ENCODE measurements at regions not wholly inside any gene's neighbourhood (a gene's known extent, or its start where the extent isn't known, plus 50 kb on each side); places are given as distances from the start of the nearest gene placed in this dataset.

DNA sequence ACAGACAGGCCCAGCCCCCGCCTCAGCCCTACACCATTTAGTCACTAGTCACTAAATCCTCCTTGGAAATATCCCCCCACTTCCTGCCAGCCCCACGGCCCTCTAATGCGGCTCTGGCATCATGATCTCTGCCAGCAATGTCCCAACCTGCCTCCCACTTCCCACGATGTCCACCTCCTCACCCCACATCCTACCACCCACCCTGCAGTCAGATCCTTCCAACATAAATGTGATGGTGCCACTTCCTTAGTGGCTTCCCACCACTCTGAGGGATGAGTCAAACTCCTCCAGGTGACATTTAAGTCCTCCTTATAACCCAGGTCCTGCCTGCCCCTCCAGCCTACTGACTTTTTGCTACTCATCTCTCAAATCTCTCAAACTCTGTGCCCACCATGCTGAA is 167.5 kb downstream of the SHQ1 start:
- no peaks in the 10 kb centered on the region for H3K36me3 ChIP-seq (ENCODE audit: control insufficient read depth, insufficient read depth, low read length)
- ATAC-seq (ENCODE audit: low read depth in 2 of 2) (no peak), DNase-seq (no peak)
- Mint-ChIP-seq H3K27ac (peak overlapping the region in 1 of 3 donors; percentile 43), H3K4me1 (peaks cover 0 to 6% (median 1%) of the 10 kb centered on the region in 4 donors), H3K36me3 (peaks cover 3% of the 10 kb centered on the region), H3K4me3 (no peak overlapping the region), H3K9me3 (peaks cover 0 to 4% (median 0%) of the 10 kb centered on the region in 7 donors), H3K27me3 (peaks cover 4% of the 10 kb centered on the region)
- no peaks in the 10 kb centered on the region for H3K4me1 ChIP-seq (ENCODE audit: control insufficient read depth, insufficient read depth, low read length, poor library complexity, severe bottlenecking)
- no peak overlapping the region for H3K27ac ChIP-seq (ENCODE audit: insufficient read depth, low read length, poor library complexity, severe bottlenecking)
- no peaks in the 10 kb centered on the region for H3K9me3 ChIP-seq (ENCODE audit: control insufficient read depth in 2 of 2, low read length in 2 of 2)
- H3K4me3 ChIP-seq (ENCODE audit: low read depth, low read length): no peak overlapping the region
- no peaks in the 10 kb centered on the region for H3K27me3 ChIP-seq (ENCODE audit: control insufficient read depth, insufficient read depth, low read length)

DNA sequence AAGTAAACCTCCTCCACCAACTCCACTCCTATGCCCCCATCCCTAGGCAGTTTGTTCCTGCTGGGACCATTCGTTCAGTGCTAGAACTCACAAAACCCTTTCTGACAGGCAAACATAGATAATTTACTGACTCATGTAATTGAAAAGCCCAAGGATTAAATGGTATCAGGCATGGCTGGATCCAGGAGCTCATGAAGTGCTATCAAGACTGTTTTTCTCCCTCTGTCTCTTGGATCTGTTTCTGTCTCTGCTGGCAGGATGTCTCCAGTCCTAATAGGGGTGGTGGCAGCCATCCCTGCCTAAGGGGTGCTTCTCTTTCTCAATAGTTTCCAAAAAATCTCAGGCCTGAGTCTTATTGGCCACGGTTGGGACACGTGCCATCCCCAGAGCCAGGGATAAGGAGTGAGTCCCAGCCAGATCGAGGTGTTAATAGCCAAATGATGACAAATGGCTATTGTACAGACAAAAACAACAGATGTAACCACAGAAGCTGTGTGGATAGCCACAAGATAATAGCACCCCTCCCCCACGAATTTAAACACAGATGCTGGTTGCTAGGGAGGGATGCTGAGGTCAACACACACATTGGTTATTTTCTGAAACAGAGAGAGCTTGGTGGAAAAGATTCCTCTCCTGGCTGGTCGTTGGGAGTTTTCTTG is 168.6 kb downstream of the SHQ1 start:
- peaks cover 0 to 4% (median 2%) of the 10 kb centered on the region in 7 donors for H3K9me3 Mint-ChIP-seq

DNA sequence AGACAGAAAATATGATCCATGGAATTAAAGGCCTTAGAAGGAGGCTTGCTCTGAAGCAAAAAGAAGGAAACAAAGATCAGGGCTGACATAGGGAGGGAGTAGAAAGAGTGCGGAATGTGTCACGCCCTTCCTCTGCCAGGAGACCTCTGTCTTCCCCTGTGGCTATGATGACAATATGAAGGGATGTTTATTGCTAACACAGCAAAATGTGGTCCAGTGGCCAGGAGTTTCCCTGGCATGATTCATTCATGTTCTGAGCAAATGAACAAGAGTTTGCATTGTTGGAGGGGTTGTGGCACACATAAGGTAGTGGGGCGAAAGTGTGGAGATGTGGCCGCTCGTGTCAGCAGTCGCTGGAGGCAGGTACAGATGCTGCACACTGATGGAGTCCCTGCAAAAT is 169.4 kb downstream of the SHQ1 start:
- peaks cover 0 to 4% (median 2%) of the 10 kb centered on the region in 7 donors for H3K9me3 Mint-ChIP-seq
- no peak for ATAC-seq (ENCODE audit: low read depth in 2 of 2)
- Histone ChIP-seq H3K27ac (ENCODE audit: insufficient read depth, low read length, poor library complexity, severe bottlenecking) (no peak overlapping the region), H3K27me3 (ENCODE audit: control insufficient read depth, insufficient read depth, low read length) (no peaks in the 10 kb centered on the region), H3K36me3 (ENCODE audit: control insufficient read depth, insufficient read depth, low read length) (no peaks in the 10 kb centered on the region), H3K9me3 (ENCODE audit: control insufficient read depth in 2 of 2, low read length in 2 of 2) (peaks cover 0 to 4% of the 10 kb centered on the region in 2 experiments), H3K4me1 (ENCODE audit: control insufficient read depth, insufficient read depth, low read length, poor library complexity, severe bottlenecking) (no peaks in the 10 kb centered on the region), H3K4me3 (ENCODE audit: low read depth, low read length) (no peak overlapping the region)
- no peak overlapping the region for H3K27ac Mint-ChIP-seq
- H3K4me3 Mint-ChIP-seq: no peak overlapping the region
- no peak for DNase-seq
- H3K27me3 Mint-ChIP-seq: peaks cover 4% of the 10 kb centered on the region
- H3K36me3 Mint-ChIP-seq: peaks cover 3% of the 10 kb centered on the region
- H3K4me1 Mint-ChIP-seq: peaks cover 0 to 6% (median 1%) of the 10 kb centered on the region in 4 donors

More for the DNA sequence above, 168.6 kb downstream of the SHQ1 start:
- no peak for ATAC-seq (ENCODE audit: low read depth in 2 of 2)
- Mint-ChIP-seq H3K36me3 (peaks cover 3% of the 10 kb centered on the region), H3K4me1 (peaks cover 0 to 6% (median 1%) of the 10 kb centered on the region in 4 donors), H3K4me3 (no peak overlapping the region), H3K27me3 (peaks cover 4% of the 10 kb centered on the region), H3K27ac (no peak overlapping the region)
- no peaks in the 10 kb centered on the region for H3K36me3 ChIP-seq (ENCODE audit: control insufficient read depth, insufficient read depth, low read length)
- no peak overlapping the region for H3K4me3 ChIP-seq (ENCODE audit: low read depth, low read length)
- H3K9me3 ChIP-seq (ENCODE audit: control insufficient read depth in 2 of 2, low read length in 2 of 2): peaks cover 0 to 4% of the 10 kb centered on the region in 2 experiments
- no peaks in the 10 kb centered on the region for H3K4me1 ChIP-seq (ENCODE audit: control insufficient read depth, insufficient read depth, low read length, poor library complexity, severe bottlenecking)
- H3K27me3 ChIP-seq (ENCODE audit: control insufficient read depth, insufficient read depth, low read length): no peaks in the 10 kb centered on the region
- DNase-seq: no peak
- H3K27ac ChIP-seq (ENCODE audit: insufficient read depth, low read length, poor library complexity, severe bottlenecking): no peak overlapping the region

DNA sequence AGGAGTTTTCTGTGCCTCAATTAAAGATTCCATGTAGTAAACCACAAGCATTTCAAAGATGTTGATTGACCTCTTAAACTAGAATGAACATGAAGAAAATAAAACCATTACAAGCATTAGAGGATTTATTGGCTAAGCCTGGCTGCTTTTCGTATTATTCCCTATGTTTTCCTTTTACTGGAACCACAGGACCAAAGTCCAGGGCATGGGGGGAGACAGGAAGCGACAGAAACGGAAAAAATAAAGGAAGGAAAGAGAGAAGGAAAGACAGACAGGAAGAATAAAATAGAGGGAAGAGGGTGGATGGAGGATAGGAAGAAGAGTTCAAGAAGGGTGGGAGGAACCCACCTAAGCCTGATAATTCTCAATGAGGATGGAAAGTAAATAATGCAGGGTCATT is 169.9 kb downstream of the SHQ1 start:
- H3K27me3 Mint-ChIP-seq: peaks cover 4% of the 10 kb centered on the region
- H3K9me3 Mint-ChIP-seq: peaks cover 0 to 4% (median 2%) of the 10 kb centered on the region in 7 donors
- no peak overlapping the region for H3K4me3 Mint-ChIP-seq
- ATAC-seq (ENCODE audit: low read depth in 2 of 2): no peak
- DNase-seq: no peak
- Histone ChIP-seq H3K9me3 (ENCODE audit: control insufficient read depth in 2 of 2, low read length in 2 of 2) (peaks cover 0 to 4% of the 10 kb centered on the region in 2 experiments), H3K27ac (ENCODE audit: insufficient read depth, low read length, poor library complexity, severe bottlenecking) (no peak overlapping the region), H3K4me1 (ENCODE audit: control insufficient read depth, insufficient read depth, low read length, poor library complexity, severe bottlenecking) (no peaks in the 10 kb centered on the region), H3K36me3 (ENCODE audit: control insufficient read depth, insufficient read depth, low read length) (no peaks in the 10 kb centered on the region), H3K4me3 (ENCODE audit: low read depth, low read length) (no peak overlapping the region), H3K27me3 (ENCODE audit: control insufficient read depth, insufficient read depth, low read length) (no peaks in the 10 kb centered on the region)
- H3K4me1 Mint-ChIP-seq: peaks cover 0 to 6% (median 1%) of the 10 kb centered on the region in 4 donors
- H3K27ac Mint-ChIP-seq: no peak overlapping the region
- peaks cover 3% of the 10 kb centered on the region for H3K36me3 Mint-ChIP-seq

DNA sequence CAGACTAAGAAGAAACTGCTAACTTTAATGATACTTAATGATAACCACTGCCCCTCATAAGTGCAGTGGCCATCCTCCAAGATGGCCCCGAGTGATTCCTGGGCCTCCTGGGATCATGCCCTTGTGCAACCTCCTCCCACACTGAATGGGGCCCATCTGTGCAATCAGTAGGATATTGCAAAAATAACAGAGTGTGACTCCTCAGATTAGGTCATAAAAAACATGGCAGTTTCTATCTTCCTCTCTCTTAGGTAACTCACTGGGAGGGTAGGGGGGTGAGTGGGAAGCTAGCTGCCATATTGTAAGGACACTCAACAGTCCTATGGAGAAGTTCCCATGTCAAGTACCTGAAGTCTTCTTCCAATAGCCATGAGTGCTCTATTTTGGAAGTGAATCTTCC is 173.0 kb downstream of the SHQ1 start:
- H3K27me3 Mint-ChIP-seq: peaks cover 4% of the 10 kb centered on the region
- no peak overlapping the region for H3K4me3 ChIP-seq (ENCODE audit: low read depth, low read length)
- no peak for DNase-seq

DNA sequence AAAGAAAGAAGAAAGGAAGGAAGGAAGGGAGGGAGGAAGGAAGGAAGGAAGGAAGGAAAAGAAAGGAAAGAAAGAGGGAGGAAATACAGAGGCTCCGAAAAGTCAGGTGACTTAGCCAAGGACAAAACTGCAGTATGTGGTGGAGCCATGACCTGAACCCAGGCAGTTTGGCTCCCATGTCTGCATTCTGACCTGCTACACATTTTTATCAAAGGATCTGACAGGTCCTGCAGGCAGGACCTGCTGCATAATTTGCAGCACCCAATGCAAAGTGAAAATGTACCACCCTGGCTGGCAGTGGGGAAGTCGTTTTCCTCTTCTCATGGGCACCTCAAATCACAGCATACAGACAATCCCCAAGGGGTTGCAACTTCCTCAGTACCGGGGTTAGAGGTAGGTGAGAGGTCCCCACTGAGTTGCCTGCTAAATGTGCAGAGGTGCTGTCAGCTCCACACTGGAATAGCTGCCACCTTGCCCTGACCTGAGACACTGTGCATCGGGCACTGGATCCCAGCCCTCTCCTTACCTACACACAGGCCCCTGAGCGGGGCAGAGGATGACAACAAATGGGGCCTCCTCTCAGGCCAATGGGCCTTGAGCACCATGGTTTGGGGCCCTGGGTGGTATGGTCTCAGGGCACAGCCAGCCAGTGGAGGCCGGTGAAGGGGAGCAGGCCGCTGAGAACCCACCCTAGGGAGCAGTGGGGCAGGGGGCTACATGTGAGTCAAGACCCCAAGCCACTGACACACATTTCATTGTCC is 175.1 kb downstream of the SHQ1 start:
- H3K9me3 Mint-ChIP-seq: peaks cover 0 to 3% (median 0%) of the 10 kb centered on the region in 7 donors
- Histone ChIP-seq H3K9me3 (ENCODE audit: control insufficient read depth in 2 of 2, low read length in 2 of 2) (peaks cover 0 to 4% of the 10 kb centered on the region in 2 experiments), H3K27me3 (ENCODE audit: control insufficient read depth, insufficient read depth, low read length) (no peaks in the 10 kb centered on the region), H3K4me1 (ENCODE audit: control insufficient read depth, insufficient read depth, low read length, poor library complexity, severe bottlenecking) (no peaks in the 10 kb centered on the region), H3K27ac (ENCODE audit: insufficient read depth, low read length, poor library complexity, severe bottlenecking) (no peak overlapping the region), H3K36me3 (ENCODE audit: control insufficient read depth, insufficient read depth, low read length) (no peaks in the 10 kb centered on the region), H3K4me3 (ENCODE audit: low read depth, low read length) (no peak overlapping the region)
- DNase-seq (no peak), ATAC-seq (ENCODE audit: low read depth in 2 of 2) (no peak)
- peaks cover 1% of the 10 kb centered on the region for H3K27me3 Mint-ChIP-seq
- H3K4me1 Mint-ChIP-seq: no peaks in the 10 kb centered on the region
- H3K36me3 Mint-ChIP-seq: peaks cover 5% of the 10 kb centered on the region
- H3K4me3 Mint-ChIP-seq: no peak overlapping the region
- H3K27ac Mint-ChIP-seq: no peak overlapping the region

More for the DNA sequence above, 173.0 kb downstream of the SHQ1 start:
- no peak overlapping the region for H3K27ac ChIP-seq (ENCODE audit: insufficient read depth, low read length, poor library complexity, severe bottlenecking)
- ATAC-seq (ENCODE audit: low read depth in 2 of 2): no peak
- H3K9me3 ChIP-seq (ENCODE audit: control insufficient read depth in 2 of 2, low read length in 2 of 2): peaks cover 0 to 4% of the 10 kb centered on the region in 2 experiments
- H3K27me3 ChIP-seq (ENCODE audit: control insufficient read depth, insufficient read depth, low read length): no peaks in the 10 kb centered on the region
- H3K36me3 ChIP-seq (ENCODE audit: control insufficient read depth, insufficient read depth, low read length): no peaks in the 10 kb centered on the region
- Mint-ChIP-seq H3K4me3 (no peak overlapping the region), H3K4me1 (no peaks in the 10 kb centered on the region), H3K9me3 (peaks cover 0 to 3% (median 2%) of the 10 kb centered on the region in 7 donors), H3K27ac (no peak overlapping the region), H3K36me3 (peaks cover 5% of the 10 kb centered on the region)
- H3K4me1 ChIP-seq (ENCODE audit: control insufficient read depth, insufficient read depth, low read length, poor library complexity, severe bottlenecking): no peaks in the 10 kb centered on the region

DNA sequence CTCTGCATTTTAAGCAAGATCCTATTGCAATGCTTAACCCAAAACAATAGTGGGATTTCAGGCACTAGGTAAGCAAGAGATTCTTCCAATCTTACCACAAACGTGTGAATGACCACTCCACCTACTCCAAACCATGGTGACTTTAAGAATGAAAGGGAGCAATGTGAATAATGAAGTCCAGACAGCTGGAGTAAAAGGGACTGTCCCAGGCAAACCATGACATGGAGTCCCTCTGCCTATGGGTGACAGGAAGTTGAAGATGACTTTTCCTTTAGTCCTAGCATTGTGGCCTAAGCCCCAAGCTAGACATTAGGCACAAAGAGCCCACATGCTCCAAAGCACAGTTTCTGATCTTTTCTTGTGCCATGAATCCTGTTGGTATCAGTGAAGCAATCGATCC is 179.0 kb downstream of the SHQ1 start:
- H3K4me1 ChIP-seq (ENCODE audit: control insufficient read depth, insufficient read depth, low read length, poor library complexity, severe bottlenecking): no peaks in the 10 kb centered on the region
- H3K9me3 Mint-ChIP-seq: no peaks in the 10 kb centered on the region
- H3K4me1 Mint-ChIP-seq: no peaks in the 10 kb centered on the region

DNA sequence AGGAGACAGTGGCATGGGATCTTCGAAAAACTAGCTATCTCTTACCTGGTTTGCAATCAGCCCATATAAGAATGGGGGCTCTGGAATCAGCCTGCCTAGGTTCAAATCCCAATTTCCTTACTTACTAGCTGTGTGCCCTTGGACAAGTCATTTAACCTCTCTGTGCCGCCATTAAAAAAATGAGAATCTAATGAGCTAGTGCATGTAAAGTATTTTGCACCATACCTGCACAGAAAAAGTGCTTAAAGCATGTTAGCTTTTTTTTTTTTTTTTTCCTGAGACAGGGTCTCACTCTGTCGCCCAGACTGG is 181.8 kb downstream of the SHQ1 start:
- H3K36me3 Mint-ChIP-seq: peaks cover 5% of the 10 kb centered on the region
- no peaks in the 10 kb centered on the region for H3K9me3 Mint-ChIP-seq

More for the DNA sequence above, 179.0 kb downstream of the SHQ1 start:
- DNase-seq: no peak
- H3K4me3 ChIP-seq (ENCODE audit: low read depth, low read length): no peak overlapping the region
- Mint-ChIP-seq H3K27me3 (no peaks in the 10 kb centered on the region), H3K27ac (no peak overlapping the region), H3K4me3 (no peak overlapping the region), H3K36me3 (peaks cover 5% of the 10 kb centered on the region)
- no peaks in the 10 kb centered on the region for H3K9me3 ChIP-seq (ENCODE audit: control insufficient read depth in 2 of 2, low read length in 2 of 2)
- no peak overlapping the region for H3K27ac ChIP-seq (ENCODE audit: insufficient read depth, low read length, poor library complexity, severe bottlenecking)
- H3K36me3 ChIP-seq (ENCODE audit: control insufficient read depth, insufficient read depth, low read length): no peaks in the 10 kb centered on the region
- no peak for ATAC-seq (ENCODE audit: low read depth in 2 of 2)
- H3K27me3 ChIP-seq (ENCODE audit: control insufficient read depth, insufficient read depth, low read length): no peaks in the 10 kb centered on the region

More for the DNA sequence above, 181.8 kb downstream of the SHQ1 start:
- no peak overlapping the region for H3K4me3 Mint-ChIP-seq
- no peak for ATAC-seq (ENCODE audit: low read depth in 2 of 2)
- DNase-seq: no peak
- H3K9me3 ChIP-seq (ENCODE audit: control insufficient read depth in 2 of 2, low read length in 2 of 2): no peaks in the 10 kb centered on the region
- H3K27ac Mint-ChIP-seq: no peak overlapping the region
- no peaks in the 10 kb centered on the region for H3K36me3 ChIP-seq (ENCODE audit: control insufficient read depth, insufficient read depth, low read length)
- H3K27ac ChIP-seq (ENCODE audit: insufficient read depth, low read length, poor library complexity, severe bottlenecking): no peak overlapping the region
- H3K27me3 ChIP-seq (ENCODE audit: control insufficient read depth, insufficient read depth, low read length): no peaks in the 10 kb centered on the region
- no peaks in the 10 kb centered on the region for H3K4me1 Mint-ChIP-seq
- no peak overlapping the region for H3K4me3 ChIP-seq (ENCODE audit: low read depth, low read length)
- H3K4me1 ChIP-seq (ENCODE audit: control insufficient read depth, insufficient read depth, low read length, poor library complexity, severe bottlenecking): no peaks in the 10 kb centered on the region
- no peaks in the 10 kb centered on the region for H3K27me3 Mint-ChIP-seq
